Adrenal gland (tissue), 9 donors: ENCODE measurements at regions not wholly inside any gene's neighbourhood (a gene's known extent, or its start where the extent isn't known, plus 50 kb on each side); places are given as distances from the start of the nearest gene placed in this dataset.

ENCODE experiments used
- DNase-seq, 7 donors: peaks; one replicate each; pipeline ENCODE4 v3.0.0-alpha.2; 2019 to 2020
- H3K27ac ChIP-seq, 5 donors: fragments of 200-600 bp; sonication (generic) in 4 of 5; 1 replicate in 3 of 5; 2 replicates in 2 of 5; pipeline versions ENCODE4 v1.5.1 to v1.8.0; 2016 to 2020; ENCODE audit warnings: mild to moderate bottlenecking in 1 of 5
- H3K27me3 ChIP-seq: fragments of 200-600 bp; 2 replicates; pipeline ENCODE4 v1.8.0; 2021
- H3K36me3 ChIP-seq, 2 donors: fragments of 200-600 bp; replicated peaks in 1 of 2; 1 replicate in 1 of 2; 2 replicates in 1 of 2; pipeline versions ENCODE4 v1.5.1 to v1.8.0; 2018 to 2022
- H3K4me1 ChIP-seq, 2 donors: fragments of 200-600 bp; replicated peaks in 1 of 2; 1 replicate in 1 of 2; 2 replicates in 1 of 2; pipeline versions ENCODE4 v1.5.1 to v1.8.0; 2018 to 2021
- H3K4me3 ChIP-seq, 4 donors: fragments of 200-600 bp; sonication (generic) in 3 of 4; one replicate each; pipeline ENCODE4 v1.5.1; 2016 to 2018
- H3K9me3 ChIP-seq, 3 donors: fragments of 200-600 bp; sonication (generic) in 1 of 3; replicated peaks in 1 of 3; 1 replicate in 2 of 3; 2 replicates in 1 of 3; pipeline versions ENCODE4 v1.5.1 to v1.8.0; 2016 to 2021
- POLR2A ChIP-seq, 2 donors: fragments of 450-650 bp; IDR thresholded peaks; one replicate each; pipeline ENCODE4 v1.6.1; 2017; ENCODE audit warnings: antibody characterized with exemption in 2 of 2, mild to moderate bottlenecking in 2 of 2, moderate library complexity in 1 of 2
- WGBS, 4 donors: extraction: QIAGEN DNeasy Blood & Tissue Kit in 2 of 4; methylation state at CpG; one replicate each; pipeline versions ENCODE4 v1.1.5 to v1.1.7; 2013 to 2017; 5-methylcytosine and 5-hydroxymethylcytosine counted together
- intact Hi-C, 2 donors: fragments of 100-400 bp; cut with DNase I; formaldehyde crosslinking; loops; one replicate each; pipeline versions ENCODE4 v1.14.1 to v1.15.0; 2022 to 2023
- TF ChIP-seq, protein P1 (sequence below), 6 experiments: fragments of 450-650 bp in 4 of 6; fragments of 200-600 bp in 2 of 6; sonication (generic) in 1 of 6; IDR thresholded peaks; 1 replicate in 5 of 6; 2 replicates in 1 of 6; pipeline versions ENCODE4 v1.5.1 to v1.8.0; 2016 to 2021; ENCODE audit warnings: antibody characterized with exemption in 6 of 6, mild to moderate bottlenecking in 2 of 6, moderate library complexity in 1 of 6
- donor health status: healthy with polysubstance abuse.
- donor health status: Bipolar disorder and iron deficiency.
- donor health status: DM: yes; HTN: yes; CAD: no.
- donor health status: DM: no; HTN: no; CAD: no.
- donor health status: DM: no; HTN: no; CAD: no.

- Histone ChIP-seq H3K4me1 (peaks cover 0 to 4% of the 10 kb centered on the region in 2 donors), H3K4me3 (no peak overlapping the region), H3K27ac (no peak overlapping the region), H3K27me3 (no peaks in the 10 kb centered on the region), H3K9me3 (no peaks in the 10 kb centered on the region), H3K36me3 (no peaks in the 10 kb centered on the region)
- 0 to 3% (median 1%) methylated on average over 1 of the region's 1 CpG for WGBS, 4 donors
- intact Hi-C loops: loop anchor here in 1 of 2 donors (10.0 kb wide), 1 partner anchor 359 kb away; no protein-coding TSS in a partner anchor
- no peak for TF ChIP-seq POLR2A (IDR thresholded peaks at IDR 0.05)
- TF ChIP-seq, protein P1, sequence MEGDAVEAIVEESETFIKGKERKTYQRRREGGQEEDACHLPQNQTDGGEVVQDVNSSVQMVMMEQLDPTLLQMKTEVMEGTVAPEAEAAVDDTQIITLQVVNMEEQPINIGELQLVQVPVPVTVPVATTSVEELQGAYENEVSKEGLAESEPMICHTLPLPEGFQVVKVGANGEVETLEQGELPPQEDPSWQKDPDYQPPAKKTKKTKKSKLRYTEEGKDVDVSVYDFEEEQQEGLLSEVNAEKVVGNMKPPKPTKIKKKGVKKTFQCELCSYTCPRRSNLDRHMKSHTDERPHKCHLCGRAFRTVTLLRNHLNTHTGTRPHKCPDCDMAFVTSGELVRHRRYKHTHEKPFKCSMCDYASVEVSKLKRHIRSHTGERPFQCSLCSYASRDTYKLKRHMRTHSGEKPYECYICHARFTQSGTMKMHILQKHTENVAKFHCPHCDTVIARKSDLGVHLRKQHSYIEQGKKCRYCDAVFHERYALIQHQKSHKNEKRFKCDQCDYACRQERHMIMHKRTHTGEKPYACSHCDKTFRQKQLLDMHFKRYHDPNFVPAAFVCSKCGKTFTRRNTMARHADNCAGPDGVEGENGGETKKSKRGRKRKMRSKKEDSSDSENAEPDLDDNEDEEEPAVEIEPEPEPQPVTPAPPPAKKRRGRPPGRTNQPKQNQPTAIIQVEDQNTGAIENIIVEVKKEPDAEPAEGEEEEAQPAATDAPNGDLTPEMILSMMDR (IDR thresholded peaks at IDR 0.05): peak; percentile 35 to 73 (median 66)
- DNase-seq: peak; percentile 32 to 73 (median 49)
Measured at GRCh38 chr4:141346144-141346543, 125.4 kb downstream of the ZNF330 start.

GRCh38 chr4:141347684-141348083 lies 127.0 kb downstream of the ZNF330 start:
- no peaks in the 10 kb centered on the region for H3K36me3 ChIP-seq
- H3K27ac ChIP-seq: no peak overlapping the region
- H3K9me3 ChIP-seq: no peaks in the 10 kb centered on the region
- H3K27me3 ChIP-seq: no peaks in the 10 kb centered on the region
- intact Hi-C loops: loop anchor here in 1 of 2 donors (10.0 kb wide), 1 partner anchor 357 kb away; no protein-coding TSS in a partner anchor
- peaks cover 0 to 6% of the 10 kb centered on the region in 2 donors for H3K4me1 ChIP-seq
- 45 to 62% (median 47%) methylated on average over 2 of the region's 2 CpGs for WGBS, 4 donors
- DNase-seq: no peak
- H3K4me3 ChIP-seq: no peak overlapping the region
- TF ChIP-seq, protein P1 (IDR thresholded peaks at IDR 0.05): no peak
- TF ChIP-seq POLR2A (IDR thresholded peaks at IDR 0.05): no peak

DNA sequence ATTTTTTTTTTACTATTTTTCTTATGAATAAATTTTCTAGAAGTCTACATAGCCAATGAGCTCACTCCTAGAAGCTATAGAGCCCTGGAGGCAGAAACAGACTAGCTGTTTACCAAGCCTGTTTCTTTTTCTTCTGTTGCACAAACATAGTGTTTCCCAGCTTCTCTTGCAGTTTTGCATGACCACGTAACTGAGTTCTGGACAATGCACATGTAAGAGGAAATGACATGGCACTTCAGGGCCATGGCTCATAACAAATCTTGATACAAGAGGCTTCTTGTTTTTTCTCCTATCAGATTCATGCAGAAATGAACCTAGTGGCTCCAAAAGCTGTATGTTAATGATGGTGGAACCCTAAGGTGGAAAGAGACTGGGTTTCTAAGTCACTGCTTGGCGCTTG lies 127.4 kb downstream of the ZNF330 start:
- Histone ChIP-seq H3K27ac (peak overlapping the region in 1 of 5 donors; percentile 35), H3K27me3 (no peaks in the 10 kb centered on the region), H3K4me3 (no peak overlapping the region), H3K9me3 (no peaks in the 10 kb centered on the region), H3K36me3 (no peaks in the 10 kb centered on the region), H3K4me1 (peaks cover 0 to 10% of the 10 kb centered on the region in 2 donors)
- 67 to 75% (median 69%) methylated on average over 2 of the region's 2 CpGs for WGBS, 4 donors
- intact Hi-C loops: loop anchor here in 1 of 2 donors (10.0 kb wide), 1 partner anchor 357 kb away; no protein-coding TSS in a partner anchor
- TF ChIP-seq, protein P1 (IDR thresholded peaks at IDR 0.05): no peak
- TF ChIP-seq POLR2A (IDR thresholded peaks at IDR 0.05): no peak
- peak in 2 of 7 donors; percentile 16 to 21 for DNase-seq

DNA sequence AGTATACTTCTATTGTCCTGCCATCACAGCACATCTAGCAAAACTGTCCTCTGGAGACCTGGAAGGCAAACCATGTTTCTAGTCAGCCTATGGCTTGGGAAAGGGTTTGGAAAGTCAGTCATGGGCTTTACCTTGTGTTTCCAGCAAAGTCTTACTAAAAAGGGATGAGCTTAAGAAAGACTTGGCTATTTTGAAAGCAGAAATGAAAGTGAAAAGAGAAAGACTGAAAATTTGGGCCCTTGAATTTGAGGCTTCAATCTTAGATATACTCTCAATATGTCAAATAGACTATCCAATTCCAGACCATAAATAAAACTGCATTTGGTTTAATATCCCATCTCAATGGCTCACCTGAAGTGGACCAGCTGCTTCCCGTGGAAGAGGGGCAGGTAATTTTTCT lies 127.9 kb downstream of the ZNF330 start:
- no peaks in the 10 kb centered on the region for H3K36me3 ChIP-seq
- H3K27ac ChIP-seq: peak overlapping the region in 1 of 5 donors; percentile 35
- H3K4me3 ChIP-seq: no peak overlapping the region
- TF ChIP-seq POLR2A (IDR thresholded peaks at IDR 0.05): no peak
- TF ChIP-seq, protein P1 (IDR thresholded peaks at IDR 0.05): no peak
- intact Hi-C loops: loop anchor here in 1 of 2 donors (10.0 kb wide), 1 partner anchor 356 kb away; no protein-coding TSS in a partner anchor
- no peaks in the 10 kb centered on the region for H3K9me3 ChIP-seq
- no peaks in the 10 kb centered on the region for H3K27me3 ChIP-seq
- DNase-seq: no peak
- 50 to 85% (median 78%) methylated on average over 1 of the region's 1 CpG for whole genome bisulfite sequencing, 4 donors
- H3K4me1 ChIP-seq: peaks cover 0 to 10% of the 10 kb centered on the region in 2 donors
